GM19438 (cell line): ENCODE measurements at regions not wholly inside any gene's neighbourhood (a gene's known extent, or its start where the extent isn't known, plus 50 kb on each side); places are given as distances from the start of the nearest gene placed in this dataset.
"Not testable (repeated sequence)": the region's sequence is repeated elsewhere in the genome, so short reads cannot be mapped to it uniquely, and the experiment has no call there.

Source experiments
- ATAC-seq: cut with Tn5 transposase; IDR thresholded peaks from one replicate; pipeline ENCODE4 v1.9.1; 2021; ENCODE audit warnings: low read depth; ENCODE audit not compliant: unreplicated experiment

- ATAC-seq: no peak
Observed at GRCh38 chr16:48810803-48811453, 200.9 kb upstream of the N4BP1 start.

GRCh38 chr16:48810436-48810802, 200.4 kb upstream of the N4BP1 start:
- no peak for ATAC-seq

- no peak for ATAC-seq
Observed at GRCh38 chr16:48790151-48790550, 180.2 kb upstream of the N4BP1 start.

- no peak for ATAC-seq
Observed at GRCh38 chr16:48788475-48788874, 178.5 kb upstream of the N4BP1 start.

GRCh38 chr16:48745541-48745940, 135.6 kb upstream of the N4BP1 start:
- no peak for ATAC-seq

- no peak for ATAC-seq
Observed at GRCh38 chr16:48740964-48741363, 131.0 kb upstream of the N4BP1 start.

GRCh38 chr16:48734220-48734619, 124.2 kb upstream of the N4BP1 start:
- no peak for ATAC-seq

GRCh38 chr16:48704710-48705109, 94.7 kb upstream of the N4BP1 start:
- no peak for ATAC-seq

GRCh38 chr16:48687421-48688038, 77.5 kb upstream of the N4BP1 start:
- peak; percentile 94 for ATAC-seq

GRCh38 chr16:48684148-48684547, 74.2 kb upstream of the N4BP1 start:
- no peak for ATAC-seq

GRCh38 chr16:48682971-48683370, 73.0 kb upstream of the N4BP1 start:
- no peak for ATAC-seq

GRCh38 chr16:48681520-48681919, 71.5 kb upstream of the N4BP1 start:
- no peak for ATAC-seq

- no peak for ATAC-seq
Observed at GRCh38 chr16:48680881-48681280, 70.9 kb upstream of the N4BP1 start.

- ATAC-seq: no peak
Observed at GRCh38 chr16:48676836-48677235, 66.9 kb upstream of the N4BP1 start.

- not testable (repeated sequence) for ATAC-seq
Observed at GRCh38 chr16:48668184-48668583, 58.2 kb upstream of the N4BP1 start.

GRCh38 chr16:48659940-48660339, 50.0 kb upstream of the N4BP1 start:
- ATAC-seq: no peak
